ENCODE measurements at regions not wholly inside any gene's neighbourhood (a gene's known extent, or its start where the extent isn't known, plus 50 kb on each side); places are given as distances from the start of the nearest gene placed in this dataset.

GRCh38 chr10:120705309-120705708 lies 145.9 kb upstream of the WDR11 start:
- DNase-seq, result no peak

- no peak for DNase-seq
These were observed 141.1 kb upstream of the WDR11 start for GRCh38 chr10:120710076-120710475.

- DNase-seq, result no peak
These were observed 139.3 kb upstream of the WDR11 start for GRCh38 chr10:120711860-120712259.

GRCh38 chr10:120713573-120714205 lies 137.5 kb upstream of the WDR11 start:
- no peak for DNase-seq

GRCh38 chr10:120715171-120715570 lies 136.0 kb upstream of the WDR11 start:
- DNase-seq, result no peak

GRCh38 chr10:120719333-120719732 lies 131.8 kb upstream of the WDR11 start:
- DNase-seq, result no peak

GRCh38 chr10:120727001-120727400 lies 124.2 kb upstream of the WDR11 start:
- no peak for DNase-seq

- peak; percentile 39 for DNase-seq
These were observed 121.6 kb upstream of the WDR11 start for GRCh38 chr10:120729547-120729946.

- no peak for DNase-seq
These were observed 119.1 kb upstream of the WDR11 start for GRCh38 chr10:120732067-120732466.

- no peak for DNase-seq
These were observed 118.4 kb upstream of the WDR11 start for GRCh38 chr10:120732643-120733313.

GRCh38 chr10:120734483-120735078 lies 116.6 kb upstream of the WDR11 start:
- DNase-seq, result no peak

- DNase-seq, result no peak
These were observed 115.8 kb upstream of the WDR11 start for GRCh38 chr10:120735315-120735714.

- DNase-seq, result peak; percentile 2
These were observed 115.3 kb upstream of the WDR11 start for GRCh38 chr10:120735773-120736371.

- DNase-seq, result no peak
These were observed 114.8 kb upstream of the WDR11 start for GRCh38 chr10:120736377-120736776.

- DNase-seq, result no peak
These were observed 112.5 kb upstream of the WDR11 start for GRCh38 chr10:120738658-120739057.

- DNase-seq, result no peak
These were observed 109.8 kb upstream of the WDR11 start for GRCh38 chr10:120741396-120741795.

GRCh38 chr10:120742373-120742772 lies 108.8 kb upstream of the WDR11 start:
- no peak for DNase-seq

- DNase-seq, result no peak
These were observed 107.1 kb upstream of the WDR11 start for GRCh38 chr10:120744040-120744439.

- no peak for DNase-seq
These were observed 105.0 kb upstream of the WDR11 start for GRCh38 chr10:120746001-120746777.

- no peak for DNase-seq
These were observed 102.6 kb upstream of the WDR11 start for GRCh38 chr10:120748519-120748918.

- DNase-seq, result no peak
These were observed 102.1 kb upstream of the WDR11 start for GRCh38 chr10:120749072-120749471.

GRCh38 chr10:120749856-120750566 lies 101.2 kb upstream of the WDR11 start:
- DNase-seq, result no peak

GRCh38 chr10:120755771-120756170 lies 95.4 kb upstream of the WDR11 start:
- no peak for DNase-seq
